PC-3 (cell line): ENCODE measurements at regions not wholly inside any gene's neighbourhood (a gene's known extent, or its start where the extent isn't known, plus 50 kb on each side); places are given as distances from the start of the nearest gene placed in this dataset.
A peak's percentile ranks its signal among the peaks of the same experiment; 100 is the strongest.
"Not testable (repeated sequence)": the region's sequence is repeated elsewhere in the genome, so short reads cannot be mapped to it uniquely, and the experiment has no call there.

Experiments used
- ATAC-seq: fragments of 200-7000 bp; cut with Tn5 transposase; 2 replicates; pipeline ENCODE4 v1.9.1; 2020; ENCODE audit warnings: mild to moderate bottlenecking, moderate library complexity
- BruUV-seq: library from RNA; stranded (reverse); fragments of 400-500 nt; replicated peaks from 2 replicates; lab custom pipeline; 2021; lab: Mats Ljungman, UMichigan
- CTCF ChIA-PET: fragments of 300-600 bp; sonication (Branson Sonifier 250); formaldehyde crosslinking; loops from one replicate; lab custom pipeline; 2022; ENCODE audit warnings: antibody characterized with exemption; lab: Charles Lee
- POLR2A ChIA-PET: fragments of 300-600 bp; sonication (Branson Sonifier 250); formaldehyde crosslinking; loops from one replicate; lab custom pipeline; 2022; ENCODE audit warnings: antibody characterized with exemption; ENCODE audit not compliant: unreplicated experiment; lab: Charles Lee
- DNase-seq: peaks from one replicate; pipeline ENCODE4 v3.0.0-alpha.2; 2015
- H2AFZ ChIP-seq: fragments of 300-600 bp; sonication (generic); 2 replicates; pipeline ENCODE4 v1.6.0; 2016; ENCODE audit warnings: antibody characterized with exemption, low read length
- H3F3A ChIP-seq: fragments of 300-600 bp; sonication (generic); one replicate; pipeline ENCODE4 v1.6.0; 2017; ENCODE audit warnings: antibody characterized with exemption, low read length, control low read depth, mild to moderate bottlenecking; ENCODE audit not compliant: unreplicated experiment
- H3K27ac ChIP-seq: fragments of 300-600 bp; sonication (generic); 2 replicates; pipeline ENCODE4 v1.5.1; 2016; ENCODE audit warnings: mild to moderate bottlenecking, low read length
- H3K27me3 ChIP-seq: fragments of 300-600 bp; sonication (generic); 2 replicates; pipeline ENCODE4 v1.6.1; 2016; ENCODE audit warnings: low read length, mixed read lengths
- H3K36me3 ChIP-seq: fragments of 300-600 bp; sonication (generic); 2 replicates; pipeline ENCODE4 v1.6.1; 2016; ENCODE audit warnings: low read depth, mixed run types, low read length, mixed read lengths
- H3K4me1 ChIP-seq: fragments of 300-600 bp; sonication (generic); 2 replicates; pipeline ENCODE4 v1.5.1; 2016; ENCODE audit warnings: low read length; ENCODE audit not compliant: insufficient read depth
- H3K4me2 ChIP-seq: fragments of 300-600 bp; sonication (generic); 2 replicates; pipeline ENCODE4 v1.6.0; 2016; ENCODE audit warnings: low read length
- H3K4me3 ChIP-seq: fragments of 300-600 bp; sonication (generic); 2 replicates; pipeline ENCODE4 v1.5.1; 2016; ENCODE audit warnings: mild to moderate bottlenecking, low read length, mixed read lengths
- H3K79me2 ChIP-seq: fragments of 300-600 bp; sonication (generic); 2 replicates; pipeline ENCODE4 v1.6.1; 2017; ENCODE audit warnings: low read length, mixed read lengths
- H3K9ac ChIP-seq: fragments of 300-600 bp; sonication (generic); 2 replicates; pipeline ENCODE4 v1.6.0; 2016; ENCODE audit warnings: mild to moderate bottlenecking, low read length
- H3K9me2 ChIP-seq: fragments of 300-600 bp; sonication (generic); replicated peaks from 2 replicates; pipeline ENCODE4 v1.6.1; 2016; ENCODE audit warnings: mixed run types, low read length, mixed read lengths
- H3K9me3 ChIP-seq: fragments of 300-600 bp; sonication (generic); 2 replicates; pipeline ENCODE4 v1.6.1; 2016; ENCODE audit warnings: low read length, mixed read lengths
- H4K20me1 ChIP-seq: fragments of 300-600 bp; sonication (generic); 2 replicates; pipeline ENCODE4 v1.6.1; 2016; ENCODE audit warnings: low read length, mixed read lengths
- EZH2 ChIP-seq: fragments of 300-600 bp; sonication (generic); IDR thresholded peaks from one replicate; pipeline ENCODE4 v1.6.1; 2017; ENCODE audit warnings: antibody characterized with exemption, mild to moderate bottlenecking, low read length; ENCODE audit not compliant: unreplicated experiment
- EZH2phosphoT487 ChIP-seq: fragments of 300-600 bp; sonication (generic); IDR thresholded peaks from 2 replicates; pipeline ENCODE4 v1.6.1; 2018; ENCODE audit warnings: mild to moderate bottlenecking, antibody characterized with exemption, low read length, borderline replicate concordance
- intact Hi-C: fragments of 100-400 bp; cut with micrococcal nuclease; formaldehyde crosslinking; loops from 2 replicates; pipeline ENCODE4 v1.9.0; 2023
- TF ChIP-seq, protein P1 (sequence below): fragments of 300-600 bp; sonication (generic); conservative IDR thresholded peaks from 2 replicates; pipeline ENCODE4 v1.5.1; 2017; ENCODE audit warnings: antibody characterized with exemption, low read depth, mild to moderate bottlenecking, low read length

DNA sequence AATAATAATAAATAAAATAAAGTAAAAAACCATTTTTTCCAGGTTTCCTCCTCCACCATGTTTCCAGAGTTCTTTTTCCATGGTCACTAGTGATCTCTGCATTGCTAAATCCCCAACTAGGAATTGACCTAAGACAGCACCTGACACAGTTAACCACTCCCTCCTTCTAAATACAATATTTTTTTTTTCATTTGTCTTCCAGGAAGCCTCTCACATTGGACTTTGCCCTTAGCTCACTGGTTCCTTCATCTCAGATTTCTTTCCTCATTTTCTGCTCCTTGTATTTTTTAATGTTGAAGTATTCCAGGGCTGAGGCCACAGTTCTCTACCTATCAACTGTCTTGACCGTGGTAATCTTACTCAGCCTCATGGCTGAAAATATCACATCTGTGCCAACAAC is 187.3 kb upstream of the FAM241A start:
- no peaks in the 10 kb centered on the region for H3K9me3 ChIP-seq
- no peak overlapping the region for H3K9ac ChIP-seq
- ATAC-seq (no peak), DNase-seq (no peak)
- H3K4me2 ChIP-seq, result no peak overlapping the region
- no peak overlapping the region for H2AFZ ChIP-seq
- no peaks in the 10 kb centered on the region for H4K20me1 ChIP-seq
- H3K79me2 ChIP-seq, result no peaks in the 10 kb centered on the region
- CTCF ChIA-PET, result no interaction called here
- H3K9me2 ChIP-seq, result no peaks in the 10 kb centered on the region
- no peaks in the 10 kb centered on the region for H3F3A ChIP-seq
- H3K27me3 ChIP-seq, result no peaks in the 10 kb centered on the region
- H3K4me3 ChIP-seq, result no peak overlapping the region
- POLR2A ChIA-PET, result no interaction called here
- TF ChIP-seq EZH2phosphoT487 (no peak), EZH2 (no peak)
- TF ChIP-seq, protein P1, sequence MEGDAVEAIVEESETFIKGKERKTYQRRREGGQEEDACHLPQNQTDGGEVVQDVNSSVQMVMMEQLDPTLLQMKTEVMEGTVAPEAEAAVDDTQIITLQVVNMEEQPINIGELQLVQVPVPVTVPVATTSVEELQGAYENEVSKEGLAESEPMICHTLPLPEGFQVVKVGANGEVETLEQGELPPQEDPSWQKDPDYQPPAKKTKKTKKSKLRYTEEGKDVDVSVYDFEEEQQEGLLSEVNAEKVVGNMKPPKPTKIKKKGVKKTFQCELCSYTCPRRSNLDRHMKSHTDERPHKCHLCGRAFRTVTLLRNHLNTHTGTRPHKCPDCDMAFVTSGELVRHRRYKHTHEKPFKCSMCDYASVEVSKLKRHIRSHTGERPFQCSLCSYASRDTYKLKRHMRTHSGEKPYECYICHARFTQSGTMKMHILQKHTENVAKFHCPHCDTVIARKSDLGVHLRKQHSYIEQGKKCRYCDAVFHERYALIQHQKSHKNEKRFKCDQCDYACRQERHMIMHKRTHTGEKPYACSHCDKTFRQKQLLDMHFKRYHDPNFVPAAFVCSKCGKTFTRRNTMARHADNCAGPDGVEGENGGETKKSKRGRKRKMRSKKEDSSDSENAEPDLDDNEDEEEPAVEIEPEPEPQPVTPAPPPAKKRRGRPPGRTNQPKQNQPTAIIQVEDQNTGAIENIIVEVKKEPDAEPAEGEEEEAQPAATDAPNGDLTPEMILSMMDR, result no peak
- intact Hi-C loops, result no loop called here
- H3K4me1 ChIP-seq, result peaks cover 8% of the 10 kb centered on the region; the same call in 1 of the 2 replicates
- no TSS peak for BruUV-seq
- H3K36me3 ChIP-seq, result no peaks in the 10 kb centered on the region
- no peak overlapping the region for H3K27ac ChIP-seq

DNA sequence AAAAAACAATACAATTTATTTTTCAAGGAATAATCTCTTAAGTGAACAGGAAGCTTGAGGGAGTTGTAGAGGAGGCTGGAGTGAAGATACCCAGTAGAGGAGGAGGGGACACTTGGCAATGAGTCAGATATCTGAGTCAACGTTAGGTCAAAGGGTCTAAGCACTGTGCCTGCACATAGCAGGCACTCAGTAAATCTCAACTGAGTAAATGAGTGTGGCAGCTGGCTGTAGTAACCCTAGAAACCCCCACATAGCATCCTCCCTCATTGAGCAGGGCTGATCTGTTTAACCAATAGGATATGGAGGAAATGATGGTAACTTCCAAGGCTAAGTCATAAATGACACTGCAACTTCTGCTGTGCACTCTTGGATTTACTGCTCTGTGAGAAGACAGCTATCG is 186.0 kb upstream of the FAM241A start:
- ATAC-seq, result no peak
- BruUV-seq, result no TSS peak
- H3K9me3 ChIP-seq, result no peaks in the 10 kb centered on the region
- H3K27me3 ChIP-seq, result no peaks in the 10 kb centered on the region
- H3K36me3 ChIP-seq, result no peaks in the 10 kb centered on the region
- intact Hi-C loops, result no loop called here
- H3K4me2 ChIP-seq, result no peak overlapping the region
- TF ChIP-seq, protein P1, result no peak
- TF ChIP-seq EZH2 (no peak), EZH2phosphoT487 (no peak)
- no peak overlapping the region for H3K9ac ChIP-seq
- no peaks in the 10 kb centered on the region for H3F3A ChIP-seq
- peaks cover 8% of the 10 kb centered on the region; the same call in 1 of the 2 replicates for H3K4me1 ChIP-seq
- ChIA-PET CTCF (no interaction called here), POLR2A (no interaction called here)
- no peaks in the 10 kb centered on the region for H4K20me1 ChIP-seq
- H2AFZ ChIP-seq, result no peak overlapping the region
- H3K79me2 ChIP-seq, result no peaks in the 10 kb centered on the region
- H3K27ac ChIP-seq, result no peak overlapping the region
- H3K9me2 ChIP-seq, result no peaks in the 10 kb centered on the region
- peak; percentile 48 for DNase-seq
- no peak overlapping the region for H3K4me3 ChIP-seq

DNA sequence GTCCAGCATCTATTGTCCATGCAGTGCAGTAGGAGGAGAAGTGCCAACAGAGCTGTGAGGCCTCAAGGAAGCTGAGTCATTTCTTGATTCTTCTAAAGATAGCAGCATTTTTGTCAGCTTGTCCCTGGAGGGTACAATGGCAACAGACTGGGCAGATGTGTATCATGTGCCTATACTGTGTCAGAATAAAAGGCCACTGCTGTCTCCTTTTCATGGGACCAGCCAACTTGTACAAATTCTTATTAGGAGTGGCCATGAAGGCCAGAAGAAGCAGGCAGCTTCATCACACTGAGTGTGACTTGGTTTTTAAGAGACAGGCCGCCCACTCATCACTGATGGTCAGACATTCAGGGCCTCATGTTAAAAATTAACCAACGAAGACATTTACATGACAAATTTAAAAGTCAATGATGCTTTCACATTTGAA is 185.0 kb upstream of the FAM241A start:
- Histone ChIP-seq H3K9me3 (no peaks in the 10 kb centered on the region), H3K4me2 (no peak overlapping the region), H3K4me1 (peaks cover 8% of the 10 kb centered on the region; the same call in 1 of the 2 replicates), H4K20me1 (no peaks in the 10 kb centered on the region), H3K27ac (no peak overlapping the region), H3K36me3 (no peaks in the 10 kb centered on the region), H3K9ac (no peak overlapping the region), H2AFZ (no peak overlapping the region), H3K4me3 (no peak overlapping the region), H3K9me2 (no peaks in the 10 kb centered on the region), H3K79me2 (no peaks in the 10 kb centered on the region), H3F3A (no peaks in the 10 kb centered on the region), H3K27me3 (no peaks in the 10 kb centered on the region)
- BruUV-seq, result no TSS peak
- no peak; the same call in 1 of the 2 replicates for ATAC-seq
- POLR2A ChIA-PET, result no interaction called here
- intact Hi-C loops, result no loop called here
- TF ChIP-seq EZH2phosphoT487, result no peak
- no peak for TF ChIP-seq EZH2
- TF ChIP-seq, protein P1, result no peak
- DNase-seq, result peak; percentile 44
- CTCF ChIA-PET, result no interaction called here

DNA sequence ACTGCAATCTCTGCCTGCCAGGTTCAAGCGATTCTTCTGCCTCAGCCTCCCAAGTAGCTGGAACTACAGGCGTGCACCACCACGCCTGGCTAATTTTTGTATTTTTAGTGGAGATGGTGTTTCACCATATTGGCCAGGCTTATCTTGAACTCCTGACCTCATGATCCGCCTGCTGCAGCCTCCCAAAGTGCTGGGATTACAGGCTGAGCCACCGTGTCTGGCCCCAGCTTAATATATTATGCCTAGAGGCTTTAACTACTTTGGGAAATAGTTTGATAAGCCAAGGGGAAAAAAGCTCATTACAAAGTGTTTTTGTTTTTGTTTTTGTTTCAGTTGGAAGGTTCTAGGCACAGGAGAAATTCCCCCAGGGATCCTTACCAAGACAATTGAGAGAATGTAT is 184.2 kb upstream of the FAM241A start:
- H3K27me3 ChIP-seq, ATAC-seq, H2AFZ ChIP-seq, DNase-seq, H3K36me3 ChIP-seq, intact Hi-C loops, CTCF ChIA-PET, H4K20me1 ChIP-seq, BruUV-seq, H3K9me2 ChIP-seq, H3K4me3 ChIP-seq, H3K4me1 ChIP-seq, H3K9ac ChIP-seq, H3K79me2 ChIP-seq, H3K9me3 ChIP-seq, POLR2A ChIA-PET, H3K27ac ChIP-seq, H3K4me2 ChIP-seq, H3F3A ChIP-seq: not testable (repeated sequence)
